ENCODE measurements at regions not wholly inside any gene's neighbourhood (a gene's known extent, or its start where the extent isn't known, plus 50 kb on each side); places are given as distances from the start of the nearest gene placed in this dataset.
"Not testable (repeated sequence)": the region's sequence is repeated elsewhere in the genome, so short reads cannot be mapped to it uniquely, and the experiment has no call there.

GRCh38 chr5:57891443-57891842 is 408.8 kb upstream of the ACTBL2 start:
- H3K36me3 ChIP-seq (ENCODE audit: insufficient read depth, low read depth, low read length): no peaks in the 10 kb centered on the region
- no peaks in the 10 kb centered on the region for H3K27me3 ChIP-seq (ENCODE audit: insufficient read depth, low read length)
- H3K9me3 ChIP-seq (ENCODE audit: insufficient read depth, low read depth, low read length): no peaks in the 10 kb centered on the region
- peaks cover 38% of the 10 kb centered on the region for H3K4me1 ChIP-seq (ENCODE audit: insufficient read depth, low read length)
- H3K9ac ChIP-seq (ENCODE audit: low read depth, low read length): no peak overlapping the region
- H3K27ac ChIP-seq (ENCODE audit: low read length): no peak overlapping the region
- no peak overlapping the region; the same call in 1 of the 2 replicates for H3K4me3 ChIP-seq (ENCODE audit: low read length)

- H3K27ac ChIP-seq (ENCODE audit: low read length): no peak overlapping the region
- no peak overlapping the region for H3K4me3 ChIP-seq (ENCODE audit: low read length)
- H3K9ac ChIP-seq (ENCODE audit: low read depth, low read length): no peak overlapping the region
These were observed 406.9 kb upstream of the ACTBL2 start for GRCh38 chr5:57889558-57889957.

GRCh38 chr5:57887851-57888621 is 405.4 kb upstream of the ACTBL2 start:
- no peak overlapping the region for H3K4me3 ChIP-seq (ENCODE audit: low read length)
- H3K9me3 ChIP-seq (ENCODE audit: insufficient read depth, low read depth, low read length): no peaks in the 10 kb centered on the region
- H3K27me3 ChIP-seq (ENCODE audit: insufficient read depth, low read length): no peaks in the 10 kb centered on the region
- H3K4me1 ChIP-seq (ENCODE audit: insufficient read depth, low read length): peaks cover 38% of the 10 kb centered on the region
- no peak overlapping the region for H3K27ac ChIP-seq (ENCODE audit: low read length)
- H3K36me3 ChIP-seq (ENCODE audit: insufficient read depth, low read depth, low read length): no peaks in the 10 kb centered on the region
- no peak overlapping the region for H3K9ac ChIP-seq (ENCODE audit: low read depth, low read length)

More at GRCh38 chr5:57889558-57889957, 406.9 kb upstream of the ACTBL2 start:
- no peaks in the 10 kb centered on the region for H3K9me3 ChIP-seq (ENCODE audit: insufficient read depth, low read depth, low read length)
- no peaks in the 10 kb centered on the region for H3K27me3 ChIP-seq (ENCODE audit: insufficient read depth, low read length)
- H3K36me3 ChIP-seq (ENCODE audit: insufficient read depth, low read depth, low read length): no peaks in the 10 kb centered on the region
- H3K4me1 ChIP-seq (ENCODE audit: insufficient read depth, low read length): peaks cover 38% of the 10 kb centered on the region

- Histone ChIP-seq H3K9me3 (ENCODE audit: insufficient read depth, low read depth, low read length) (no peaks in the 10 kb centered on the region), H3K4me1 (ENCODE audit: insufficient read depth, low read length) (peaks cover 15% of the 10 kb centered on the region), H3K27me3 (ENCODE audit: insufficient read depth, low read length) (no peaks in the 10 kb centered on the region), H3K36me3 (ENCODE audit: insufficient read depth, low read depth, low read length) (no peaks in the 10 kb centered on the region), H3K27ac (ENCODE audit: low read length) (no peak overlapping the region), H3K4me3 (ENCODE audit: low read length) (no peak overlapping the region), H3K9ac (ENCODE audit: low read depth, low read length) (no peak overlapping the region)
These were observed 401.9 kb upstream of the ACTBL2 start for GRCh38 chr5:57884346-57885102.

- Histone ChIP-seq H3K9me3 (ENCODE audit: insufficient read depth, low read depth, low read length) (no peaks in the 10 kb centered on the region), H3K4me1 (ENCODE audit: insufficient read depth, low read length) (no peaks in the 10 kb centered on the region), H3K9ac (ENCODE audit: low read depth, low read length) (no peak overlapping the region), H3K27me3 (ENCODE audit: insufficient read depth, low read length) (no peaks in the 10 kb centered on the region), H3K4me3 (ENCODE audit: low read length) (no peak overlapping the region), H3K27ac (ENCODE audit: low read length) (no peak overlapping the region), H3K36me3 (ENCODE audit: insufficient read depth, low read depth, low read length) (no peaks in the 10 kb centered on the region)
These were observed 397.6 kb upstream of the ACTBL2 start for GRCh38 chr5:57880216-57880615.

GRCh38 chr5:57878301-57878722 is 395.7 kb upstream of the ACTBL2 start:
- Histone ChIP-seq H3K4me3 (ENCODE audit: low read length) (no peak overlapping the region), H3K27ac (ENCODE audit: low read length) (no peak overlapping the region), H3K9ac (ENCODE audit: low read depth, low read length) (no peak overlapping the region), H3K36me3 (ENCODE audit: insufficient read depth, low read depth, low read length) (no peaks in the 10 kb centered on the region), H3K9me3 (ENCODE audit: insufficient read depth, low read depth, low read length) (no peaks in the 10 kb centered on the region), H3K4me1 (ENCODE audit: insufficient read depth, low read length) (no peaks in the 10 kb centered on the region), H3K27me3 (ENCODE audit: insufficient read depth, low read length) (no peaks in the 10 kb centered on the region)

DNA sequence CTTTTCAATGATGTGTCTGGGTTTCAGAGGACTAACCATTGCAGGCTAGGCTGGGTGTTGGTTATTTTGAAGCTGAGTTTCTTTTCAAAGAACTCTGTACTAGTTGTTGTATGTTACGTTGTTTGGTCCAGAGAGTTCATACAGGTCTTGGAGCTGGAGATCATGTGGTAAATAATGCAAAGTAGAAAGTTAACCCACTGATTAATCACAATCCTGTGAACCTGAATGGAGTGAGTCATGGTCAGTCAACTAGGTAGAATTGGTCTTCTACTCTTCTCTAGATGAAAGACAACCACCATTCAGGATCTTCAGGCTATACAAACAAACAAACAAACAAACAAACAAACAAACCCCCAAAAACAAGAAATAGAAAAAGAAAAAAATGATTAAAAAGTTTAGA is 388.9 kb upstream of the ACTBL2 start:
- no peaks in the 10 kb centered on the region for H3K27me3 ChIP-seq (ENCODE audit: insufficient read depth, low read length)
- H3K27ac ChIP-seq (ENCODE audit: low read length): no peak overlapping the region
- H3K4me1 ChIP-seq (ENCODE audit: insufficient read depth, low read length): no peaks in the 10 kb centered on the region
- H3K9ac ChIP-seq (ENCODE audit: low read depth, low read length): no peak overlapping the region
- no peaks in the 10 kb centered on the region for H3K9me3 ChIP-seq (ENCODE audit: insufficient read depth, low read depth, low read length)
- H3K4me3 ChIP-seq (ENCODE audit: low read length): no peak overlapping the region
- H3K36me3 ChIP-seq (ENCODE audit: insufficient read depth, low read depth, low read length): no peaks in the 10 kb centered on the region

GRCh38 chr5:57870267-57870666 is 387.7 kb upstream of the ACTBL2 start:
- H3K9me3 ChIP-seq (ENCODE audit: insufficient read depth, low read depth, low read length); H3K27me3 ChIP-seq (ENCODE audit: insufficient read depth, low read length); H3K4me3 ChIP-seq (ENCODE audit: low read length); H3K4me1 ChIP-seq (ENCODE audit: insufficient read depth, low read length); H3K9ac ChIP-seq (ENCODE audit: low read depth, low read length); H3K36me3 ChIP-seq (ENCODE audit: insufficient read depth, low read depth, low read length); H3K27ac ChIP-seq (ENCODE audit: low read length): not testable (repeated sequence)

- no peaks in the 10 kb centered on the region for H3K9me3 ChIP-seq (ENCODE audit: insufficient read depth, low read depth, low read length)
- H3K4me3 ChIP-seq (ENCODE audit: low read length): no peak overlapping the region
- no peak overlapping the region for H3K9ac ChIP-seq (ENCODE audit: low read depth, low read length)
- H3K36me3 ChIP-seq (ENCODE audit: insufficient read depth, low read depth, low read length): no peaks in the 10 kb centered on the region
- H3K27ac ChIP-seq (ENCODE audit: low read length): no peak overlapping the region
- no peaks in the 10 kb centered on the region for H3K4me1 ChIP-seq (ENCODE audit: insufficient read depth, low read length)
- H3K27me3 ChIP-seq (ENCODE audit: insufficient read depth, low read length): no peaks in the 10 kb centered on the region
These were observed 381.1 kb upstream of the ACTBL2 start for GRCh38 chr5:57863661-57864060.

DNA sequence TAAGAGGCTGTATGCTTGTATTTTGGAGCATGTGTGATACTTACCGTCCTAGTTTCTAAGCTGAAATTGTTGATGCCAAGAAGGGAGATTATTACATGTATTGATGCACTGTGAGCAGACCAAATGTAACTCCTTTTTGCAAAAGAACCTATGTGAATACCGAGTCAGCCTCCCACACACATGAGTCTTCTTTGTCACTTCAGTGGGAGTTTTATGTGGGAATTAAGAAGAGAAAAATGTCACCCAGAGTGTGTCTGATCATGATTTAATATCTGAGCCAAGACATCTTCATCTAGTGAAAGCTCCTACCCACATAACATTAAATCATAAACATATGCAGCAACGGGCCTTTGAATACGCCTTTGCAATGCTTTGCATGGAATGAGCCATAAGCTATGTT is 380.3 kb upstream of the ACTBL2 start:
- Histone ChIP-seq H3K9me3 (ENCODE audit: insufficient read depth, low read depth, low read length) (no peaks in the 10 kb centered on the region), H3K4me3 (ENCODE audit: low read length) (no peak overlapping the region), H3K27me3 (ENCODE audit: insufficient read depth, low read length) (no peaks in the 10 kb centered on the region), H3K4me1 (ENCODE audit: insufficient read depth, low read length) (no peaks in the 10 kb centered on the region), H3K27ac (ENCODE audit: low read length) (no peak overlapping the region), H3K9ac (ENCODE audit: low read depth, low read length) (no peak overlapping the region), H3K36me3 (ENCODE audit: insufficient read depth, low read depth, low read length) (no peaks in the 10 kb centered on the region)

DNA sequence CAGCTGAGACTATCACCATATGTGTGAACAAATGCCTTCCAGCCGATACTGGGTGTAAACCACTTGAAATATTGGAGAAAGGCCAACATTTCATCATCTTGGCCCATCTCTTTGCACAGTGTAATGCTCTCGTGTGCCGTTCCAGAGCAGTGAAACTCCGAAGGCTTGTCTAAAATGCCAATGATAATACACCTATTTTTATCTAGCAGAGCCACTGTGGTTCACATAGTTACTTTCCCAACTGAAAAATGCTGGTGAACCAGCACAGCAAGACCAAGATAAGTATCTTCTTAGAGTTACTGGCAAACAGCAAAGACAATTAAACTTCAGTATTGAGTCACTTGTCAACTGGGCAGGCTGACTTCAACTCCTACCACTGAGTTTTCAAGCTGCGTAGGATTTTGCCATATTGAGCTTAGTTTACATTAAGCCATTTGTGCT is 379.9 kb upstream of the ACTBL2 start:
- no peak overlapping the region for H3K9ac ChIP-seq (ENCODE audit: low read depth, low read length)
- H3K36me3 ChIP-seq (ENCODE audit: insufficient read depth, low read depth, low read length): no peaks in the 10 kb centered on the region
- H3K27ac ChIP-seq (ENCODE audit: low read length): no peak overlapping the region
- no peaks in the 10 kb centered on the region for H3K9me3 ChIP-seq (ENCODE audit: insufficient read depth, low read depth, low read length)
- H3K27me3 ChIP-seq (ENCODE audit: insufficient read depth, low read length): no peaks in the 10 kb centered on the region
- H3K4me3 ChIP-seq (ENCODE audit: low read length): no peak overlapping the region
- H3K4me1 ChIP-seq (ENCODE audit: insufficient read depth, low read length): no peaks in the 10 kb centered on the region

DNA sequence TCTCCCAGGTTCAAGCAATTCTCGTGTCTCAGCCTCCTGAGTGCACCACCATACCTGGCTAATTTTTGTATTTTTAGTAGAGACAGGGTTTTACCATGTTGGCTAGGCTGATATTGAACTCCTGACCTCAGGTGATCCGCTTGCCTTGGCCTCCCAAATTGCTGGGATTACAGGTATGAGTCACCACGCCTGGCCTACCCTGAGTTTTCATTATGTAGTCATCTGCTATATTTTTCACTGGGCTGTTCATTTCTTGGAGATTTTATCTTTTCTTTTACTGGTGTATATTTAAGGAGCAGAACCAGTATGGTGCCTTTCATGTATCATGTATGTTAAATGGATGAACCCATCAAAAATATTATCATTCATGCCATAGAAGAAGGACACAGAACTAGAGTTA is 377.0 kb upstream of the ACTBL2 start:
- H3K4me1 ChIP-seq (ENCODE audit: insufficient read depth, low read length): no peaks in the 10 kb centered on the region
- H3K27me3 ChIP-seq (ENCODE audit: insufficient read depth, low read length): no peaks in the 10 kb centered on the region
- no peak overlapping the region for H3K27ac ChIP-seq (ENCODE audit: low read length)
- no peak overlapping the region for H3K9ac ChIP-seq (ENCODE audit: low read depth, low read length)
- H3K36me3 ChIP-seq (ENCODE audit: insufficient read depth, low read depth, low read length): no peaks in the 10 kb centered on the region
- H3K4me3 ChIP-seq (ENCODE audit: low read length): no peak overlapping the region
- no peaks in the 10 kb centered on the region for H3K9me3 ChIP-seq (ENCODE audit: insufficient read depth, low read depth, low read length)
